Renal cortical epithelial cell (primary cell): ENCODE measurements at regions not wholly inside any gene's neighbourhood (a gene's known extent, or its start where the extent isn't known, plus 50 kb on each side); places are given as distances from the start of the nearest gene placed in this dataset.
"Not testable (repeated sequence)": the region's sequence is repeated elsewhere in the genome, so short reads cannot be mapped to it uniquely, and the experiment has no call there.

Experiments used
- DNase-seq: peaks from one replicate; pipeline ENCODE4 v3.0.0-alpha.2; 2011; ENCODE audit warnings: low read depth

DNA sequence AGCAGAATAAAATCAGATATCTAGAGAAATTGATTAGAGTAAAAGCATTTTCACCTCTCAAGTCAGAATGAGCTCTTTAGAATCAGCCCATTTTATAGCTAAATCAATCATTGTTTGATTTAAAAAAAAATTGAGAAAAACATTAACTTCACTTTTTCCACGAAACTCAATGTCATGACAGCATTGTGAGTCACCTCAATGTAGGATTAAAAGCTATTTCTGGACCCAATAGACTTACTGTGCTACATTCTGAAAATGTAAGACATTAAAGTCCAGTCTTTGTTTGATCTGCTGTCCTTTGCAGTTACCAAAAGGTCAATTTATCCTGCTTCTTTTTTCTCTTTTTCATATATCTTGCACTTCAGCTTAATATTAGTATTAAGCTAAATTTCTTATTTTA, 519.4 kb upstream of the ZNF337 start:
- DNase-seq: peak; percentile 5

DNA sequence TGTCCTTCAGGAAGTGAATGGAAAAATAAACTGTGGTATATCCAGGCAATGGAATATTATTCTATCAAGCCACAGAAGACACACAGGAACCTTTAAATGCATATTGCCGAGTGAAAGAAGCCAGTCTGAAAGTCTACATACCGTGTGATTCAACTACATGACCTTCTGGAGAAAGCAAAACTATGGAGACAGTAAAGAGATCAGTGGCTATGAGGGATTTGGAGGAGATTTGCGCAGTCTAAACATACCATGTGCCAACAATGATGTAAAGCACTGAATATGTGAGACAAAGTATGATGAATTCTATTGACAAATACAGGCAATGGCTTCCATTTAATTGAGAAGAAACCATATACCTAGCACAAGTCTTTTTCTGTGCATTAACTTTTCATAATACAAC, 518.3 kb upstream of the ZNF337 start:
- DNase-seq: no peak

DNA sequence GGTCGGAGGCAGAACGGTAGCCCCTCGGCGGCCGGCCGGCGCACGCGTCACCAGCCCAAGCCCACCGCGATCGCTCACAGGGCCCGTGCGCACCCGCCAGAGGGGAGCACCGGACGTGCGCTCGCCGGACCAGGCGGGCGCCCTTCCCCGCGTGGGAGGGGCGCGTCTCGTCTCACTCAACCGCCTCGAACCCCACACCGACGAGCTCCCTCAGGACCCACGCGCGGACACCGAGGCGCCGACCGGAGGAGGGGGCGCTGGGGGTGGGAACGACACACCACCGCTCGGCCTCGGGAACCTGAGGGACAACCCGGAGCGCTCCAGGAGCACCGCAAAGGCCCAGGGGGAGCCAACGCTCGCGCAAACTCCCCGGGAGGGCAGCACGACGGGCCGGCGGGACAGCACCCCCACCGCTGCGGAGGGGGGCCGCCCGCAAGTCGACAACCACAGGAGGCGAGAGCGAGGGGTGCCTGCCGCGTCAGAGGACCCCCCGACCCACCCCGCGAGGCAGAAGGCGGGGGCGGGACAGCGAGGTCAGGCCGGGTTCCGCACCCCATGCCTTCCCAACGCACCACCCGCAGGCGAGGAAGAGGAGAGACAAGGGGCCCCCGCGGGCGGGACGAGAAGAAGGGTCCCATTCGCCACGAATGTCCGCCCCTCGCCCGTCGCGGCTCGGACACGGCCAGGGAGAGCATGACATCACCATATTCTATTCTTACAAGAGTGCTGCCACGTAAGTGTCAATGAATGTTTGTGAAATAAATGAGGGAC, 512.7 kb upstream of the ZNF337 start:
- DNase-seq: no peak

DNA sequence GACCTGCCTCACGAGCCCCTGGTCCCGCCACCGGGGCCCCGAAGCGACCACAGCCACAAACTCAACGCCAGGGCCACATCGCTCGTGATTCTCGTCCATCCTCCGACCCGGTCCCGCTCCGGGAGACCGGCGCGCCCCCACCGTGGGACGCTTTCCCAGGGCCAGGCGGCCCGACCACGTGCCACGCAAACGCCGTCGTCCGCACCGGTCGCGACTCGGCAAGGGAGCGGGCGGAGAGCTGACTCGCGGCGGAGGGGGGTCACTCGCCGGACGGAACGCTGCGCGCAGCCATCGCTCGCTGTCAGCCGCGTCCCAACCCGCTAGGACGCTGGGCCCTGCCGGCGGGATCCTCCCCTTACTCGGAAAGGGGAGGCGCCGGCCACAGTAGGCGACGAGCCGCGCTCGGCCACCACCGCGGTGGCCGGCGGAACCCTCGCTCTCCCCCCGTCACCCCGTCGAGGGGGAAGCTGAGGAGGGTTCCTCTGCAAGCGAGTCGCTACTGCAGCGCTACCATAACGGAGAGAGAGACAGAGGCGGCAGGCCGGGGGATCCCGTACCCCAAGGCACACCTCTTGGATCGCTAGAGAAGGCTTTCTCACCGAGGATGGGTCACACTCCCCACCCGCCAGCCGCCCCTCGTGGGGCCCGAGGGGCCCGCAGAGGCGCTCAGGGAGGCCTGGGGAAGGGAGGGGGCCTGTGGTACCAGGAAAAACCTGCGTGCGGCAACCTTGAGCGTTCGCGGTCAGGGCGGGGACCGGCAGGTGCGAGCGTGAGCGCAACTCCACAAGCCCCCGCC, 511.8 kb upstream of the ZNF337 start:
- DNase-seq: no peak

DNA sequence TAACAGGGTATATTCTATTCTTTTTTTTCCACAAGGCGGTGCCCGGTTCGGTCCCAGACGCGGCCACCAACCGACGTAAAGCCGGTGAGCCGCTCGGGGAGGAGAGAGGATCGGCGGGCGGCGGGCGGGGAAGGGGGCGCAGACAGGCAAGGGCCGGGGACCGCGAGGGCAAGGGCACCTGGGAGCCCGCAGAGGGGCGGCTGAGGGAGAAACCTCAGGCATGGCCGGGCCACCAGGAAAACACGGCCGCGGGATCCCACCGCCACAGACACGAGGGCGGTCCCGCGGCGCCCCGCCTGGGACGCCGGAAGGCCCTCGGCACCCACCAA, 511.3 kb upstream of the ZNF337 start:
- DNase-seq: not testable (repeated sequence)

DNA sequence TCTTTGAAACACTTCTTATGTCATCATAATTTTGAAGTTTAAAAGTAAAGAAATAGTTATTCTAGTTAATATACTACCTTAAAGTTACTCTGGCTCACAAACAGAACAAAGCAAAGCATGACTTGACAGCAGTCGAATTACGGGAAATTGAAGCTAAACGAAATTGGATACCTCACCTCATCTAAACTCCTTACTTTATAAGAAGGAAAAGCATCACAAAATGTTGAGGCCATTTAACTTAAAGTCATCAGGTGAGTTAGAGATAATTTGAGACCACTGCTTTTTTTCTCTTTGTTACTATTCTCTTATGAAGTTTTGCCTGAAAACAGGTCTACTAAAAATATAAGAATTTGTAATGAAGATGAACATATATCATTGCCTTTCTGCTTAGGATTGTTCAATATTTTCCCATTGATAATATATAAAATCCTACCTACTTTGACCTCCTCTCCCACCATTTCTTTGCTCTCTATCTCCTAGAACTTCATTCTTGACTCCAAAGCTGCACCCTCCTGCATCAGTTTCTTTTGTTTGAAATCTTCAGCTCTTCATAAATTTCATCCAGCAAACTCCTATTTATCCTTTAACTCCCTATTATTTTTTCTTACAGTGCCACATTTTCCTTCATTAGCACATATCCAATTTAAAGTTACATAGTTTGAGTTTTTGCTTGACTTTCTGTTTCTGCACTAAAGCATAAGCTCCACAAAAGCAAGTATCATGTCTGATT, 510.7 kb upstream of the ZNF337 start:
- DNase-seq: no peak

DNA sequence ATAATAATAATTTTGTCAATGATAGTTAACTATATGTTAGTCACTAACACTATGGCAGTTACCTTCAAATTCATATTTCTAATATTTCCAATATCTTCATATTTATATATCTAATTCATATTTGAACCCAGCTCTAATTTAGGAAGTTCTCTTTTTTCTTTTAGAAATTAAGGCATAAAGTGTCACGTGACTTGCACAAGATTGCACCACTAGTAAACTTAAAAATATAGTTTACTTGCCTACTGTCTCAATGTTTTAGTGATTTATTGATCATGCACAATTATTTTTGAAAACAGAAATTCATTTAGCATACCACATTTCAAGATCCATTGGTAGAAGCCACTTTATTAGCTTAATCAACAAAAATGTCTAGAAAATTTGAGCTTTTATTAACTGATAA, 508.7 kb upstream of the ZNF337 start:
- no peak for DNase-seq

DNA sequence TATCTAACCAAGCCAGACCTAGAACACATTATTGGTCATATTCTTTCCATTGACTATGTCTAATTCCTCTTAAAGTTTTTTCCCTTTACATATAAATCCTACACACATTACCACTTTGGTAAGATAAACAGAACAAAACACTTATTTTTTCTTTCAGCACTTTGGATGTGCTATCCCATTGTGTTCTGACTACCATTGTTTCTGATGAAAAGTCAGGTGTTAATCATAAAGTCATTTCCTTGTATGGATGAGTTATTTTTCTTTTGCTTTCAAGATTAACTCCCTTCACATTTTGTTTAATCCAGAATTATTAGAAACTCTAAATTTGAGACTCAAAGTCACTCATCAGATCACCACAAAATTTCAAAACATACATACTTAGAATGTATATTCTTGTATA, 504.4 kb upstream of the ZNF337 start:
- DNase-seq: not testable (repeated sequence)

DNA sequence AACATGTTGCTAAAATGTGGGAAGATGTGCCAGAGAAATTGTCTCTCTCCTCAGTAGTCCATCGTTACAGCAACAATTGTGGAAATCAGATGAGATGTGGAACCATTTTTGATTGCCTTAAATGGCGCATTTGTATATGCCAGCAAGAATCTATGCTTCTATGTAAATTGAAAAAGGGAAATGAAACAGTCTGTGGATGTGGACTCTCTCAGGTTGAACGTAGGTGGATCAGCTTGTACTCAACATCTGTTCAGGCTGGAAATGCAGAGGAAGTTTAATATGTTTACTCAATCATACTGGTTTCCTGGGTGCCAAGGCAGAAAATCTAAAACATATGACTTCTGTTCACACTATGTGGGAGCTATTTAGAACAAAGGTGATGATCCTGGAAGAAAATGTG, 490.7 kb upstream of the ZNF337 start:
- DNase-seq: not testable (repeated sequence)

DNA sequence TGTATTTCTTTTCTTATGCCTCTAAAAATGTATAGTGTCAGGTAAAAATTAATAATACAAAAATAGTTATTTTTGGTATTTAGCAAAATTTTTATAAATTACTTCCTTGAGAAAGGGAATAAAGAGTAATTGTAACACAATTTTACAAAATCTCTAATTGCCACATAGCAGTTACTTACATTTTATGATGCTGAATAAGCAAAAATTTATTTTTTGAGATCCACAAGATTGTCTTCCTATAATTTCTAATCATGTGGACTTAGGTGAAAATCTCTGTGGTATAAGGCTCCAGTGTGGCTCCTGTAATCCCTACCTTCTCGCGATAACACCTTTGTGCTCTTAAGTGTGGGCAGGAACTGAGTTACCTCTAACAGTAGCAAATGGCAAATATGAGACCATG, 487.1 kb upstream of the ZNF337 start:
- not testable (repeated sequence) for DNase-seq

DNA sequence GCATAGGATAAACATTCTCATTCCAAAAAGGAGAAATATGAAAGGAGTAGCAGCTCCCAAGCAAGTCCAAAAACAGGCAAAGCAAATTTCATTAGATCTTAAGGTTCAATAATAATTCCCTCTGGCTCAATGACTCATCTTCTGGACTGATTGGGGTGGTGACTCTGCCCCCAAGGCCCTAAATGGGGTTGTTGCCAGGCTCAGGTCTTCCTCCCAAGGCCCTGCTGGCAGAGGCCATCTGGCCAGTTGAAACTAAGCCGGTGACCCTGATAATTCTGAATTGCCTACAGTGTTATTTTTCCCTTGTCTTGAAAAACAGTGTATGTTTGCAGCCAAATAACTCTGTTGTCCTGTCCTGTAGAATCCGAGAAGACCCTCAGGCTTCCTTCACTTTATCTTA, 484.7 kb upstream of the ZNF337 start:
- DNase-seq: not testable (repeated sequence)

DNA sequence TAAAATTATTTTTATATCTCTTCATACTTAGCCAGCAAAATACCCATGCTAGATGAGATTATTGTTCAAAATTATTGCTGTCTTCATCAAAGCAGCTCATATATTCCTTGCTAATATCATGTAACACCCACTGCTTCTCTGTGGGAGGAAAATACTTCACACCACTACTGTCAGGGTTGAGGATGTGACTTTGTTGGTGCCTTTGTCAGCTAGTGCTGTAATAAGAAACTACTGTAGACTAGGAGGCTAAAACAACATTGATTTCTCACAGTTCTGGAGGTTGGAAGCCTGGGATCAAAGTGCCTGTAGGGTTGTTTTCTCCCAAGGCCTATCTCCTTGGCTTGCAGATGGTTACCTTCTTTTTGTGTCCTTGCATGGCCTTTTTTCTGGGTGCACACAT, 475.2 kb upstream of the ZNF337 start:
- not testable (repeated sequence) for DNase-seq

DNA sequence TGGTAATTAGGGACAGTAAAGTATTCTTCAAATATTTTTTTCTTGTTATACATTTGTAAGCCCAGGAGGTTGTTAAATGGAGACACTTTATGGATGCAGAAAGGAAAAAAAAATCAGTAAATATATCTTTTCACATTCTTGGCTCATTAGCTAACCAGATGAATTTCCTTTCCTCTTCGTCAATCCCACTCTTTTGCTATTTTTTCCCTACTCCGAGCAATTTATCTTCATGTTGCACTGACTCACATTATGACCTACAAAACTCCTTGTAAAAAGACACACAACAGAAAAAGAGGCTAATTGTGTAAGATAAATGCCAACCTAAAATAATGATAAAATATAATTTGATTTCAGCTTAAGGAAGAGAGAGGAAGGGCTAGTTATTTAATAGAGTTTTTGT, 472.9 kb upstream of the ZNF337 start:
- DNase-seq: no peak

DNA sequence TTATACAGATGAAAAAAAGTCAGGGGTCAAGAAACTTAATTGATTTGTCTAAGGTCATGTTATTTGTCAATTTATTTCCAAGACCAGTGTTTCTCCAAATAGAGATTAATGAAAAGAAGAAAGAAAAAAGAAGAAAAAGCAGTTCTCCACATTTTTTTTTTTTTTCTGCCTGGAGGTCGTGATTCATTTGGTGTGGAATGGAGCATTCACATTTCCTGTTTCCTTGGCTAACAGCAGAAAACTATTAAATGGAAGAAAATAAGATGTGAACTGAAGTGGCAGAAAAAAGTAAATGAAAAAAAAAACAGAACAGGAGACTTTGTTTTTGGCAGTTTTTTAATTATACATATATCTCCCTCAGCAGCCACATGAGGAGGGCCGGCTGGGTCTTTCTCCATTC, 470.8 kb upstream of the ZNF337 start:
- peak; percentile 50 for DNase-seq

DNA sequence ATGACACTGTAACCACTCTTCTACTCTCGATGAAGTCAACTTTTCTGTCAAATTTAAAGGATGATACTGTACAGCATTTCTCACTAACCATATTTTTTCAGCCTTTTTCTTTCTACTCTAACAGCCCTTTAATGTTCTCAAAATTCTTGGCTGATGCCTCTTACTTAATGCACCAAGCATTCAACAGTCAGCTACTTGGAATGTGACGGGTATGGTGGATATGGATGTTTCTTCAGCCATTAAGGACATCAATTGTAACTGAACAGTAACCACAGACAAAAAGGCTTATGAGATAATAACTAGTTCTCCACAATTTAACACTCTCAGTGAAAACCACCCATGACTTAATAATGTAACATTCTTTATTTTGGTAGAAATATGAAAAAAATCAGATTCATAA, 467.2 kb upstream of the ZNF337 start:
- DNase-seq: peak; percentile 78

DNA sequence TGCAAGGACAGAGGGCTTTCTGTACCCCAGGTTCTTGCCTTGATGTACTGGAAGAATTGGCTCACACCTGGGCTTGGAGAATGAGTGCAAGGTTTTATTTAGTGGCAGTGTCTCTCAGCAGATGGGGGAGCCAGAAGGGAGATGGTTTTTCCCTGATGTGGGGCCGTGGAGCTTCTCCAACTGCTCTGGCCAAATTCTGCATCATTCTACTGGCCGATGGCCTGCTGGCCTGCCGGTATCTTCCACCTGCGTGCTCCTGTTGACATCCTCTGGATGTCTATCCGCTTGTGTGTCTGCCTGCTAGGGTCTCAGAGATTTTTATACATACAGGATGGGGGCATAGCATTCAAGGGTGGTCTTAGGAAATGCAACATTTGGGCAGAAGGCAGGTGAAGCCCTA, 466.5 kb upstream of the ZNF337 start:
- not testable (repeated sequence) for DNase-seq

DNA sequence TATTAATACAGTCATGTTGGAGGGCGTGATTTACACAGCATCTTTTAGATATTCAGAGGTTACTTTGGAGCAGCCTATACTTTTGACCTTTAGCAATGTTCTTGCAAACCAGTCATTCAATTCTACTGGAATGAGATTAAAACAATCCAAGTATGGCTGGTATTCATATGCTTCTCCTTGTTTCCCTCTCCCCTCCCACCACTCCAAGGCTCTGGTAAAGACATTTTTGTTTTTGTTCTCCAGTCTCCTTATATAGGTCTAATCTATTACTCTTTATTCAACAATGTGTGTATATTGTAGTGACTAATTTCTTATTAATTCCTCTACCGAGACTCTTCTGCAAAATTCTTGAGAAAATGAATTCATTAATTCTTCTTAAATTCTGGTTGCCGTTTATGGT, 465.1 kb upstream of the ZNF337 start:
- DNase-seq: not testable (repeated sequence)

DNA sequence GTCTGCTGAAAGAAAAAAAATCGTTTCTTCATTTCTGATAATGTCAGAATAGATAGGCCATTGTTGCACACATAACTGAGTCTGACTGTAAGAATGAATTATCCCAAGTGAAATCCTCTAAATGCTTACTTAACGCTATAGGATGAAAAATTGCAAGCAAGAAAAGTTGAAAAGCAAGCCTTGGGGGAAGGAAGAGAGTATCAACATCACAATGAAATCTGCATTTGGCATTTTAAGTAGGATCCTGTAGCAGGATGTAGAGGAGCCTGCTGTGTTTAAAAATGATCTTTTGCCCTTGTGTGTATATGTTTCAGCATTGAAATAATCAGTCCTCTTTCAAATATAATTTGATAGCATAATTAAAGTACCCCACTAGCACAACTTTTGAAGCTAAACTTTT, 464.3 kb upstream of the ZNF337 start:
- not testable (repeated sequence) for DNase-seq

DNA sequence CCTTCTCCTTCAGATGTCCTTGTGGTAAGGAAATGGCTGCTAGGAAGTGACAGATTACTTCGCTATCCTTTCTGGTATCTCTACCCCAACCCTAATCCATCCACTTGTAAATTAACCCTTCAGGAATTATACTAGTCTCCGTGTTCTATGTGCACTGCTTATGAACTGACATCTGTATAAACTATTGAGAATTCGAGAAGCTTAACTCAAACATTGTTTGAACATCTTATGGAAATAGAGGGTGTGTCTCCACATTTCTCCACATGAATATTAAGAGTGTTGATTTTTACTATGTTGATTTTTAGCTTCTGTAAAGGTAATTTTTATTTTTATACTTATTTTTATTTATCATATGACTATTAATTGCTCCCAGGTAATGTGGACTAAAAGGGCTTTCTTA, 457.6 kb upstream of the ZNF337 start:
- no peak for DNase-seq

DNA sequence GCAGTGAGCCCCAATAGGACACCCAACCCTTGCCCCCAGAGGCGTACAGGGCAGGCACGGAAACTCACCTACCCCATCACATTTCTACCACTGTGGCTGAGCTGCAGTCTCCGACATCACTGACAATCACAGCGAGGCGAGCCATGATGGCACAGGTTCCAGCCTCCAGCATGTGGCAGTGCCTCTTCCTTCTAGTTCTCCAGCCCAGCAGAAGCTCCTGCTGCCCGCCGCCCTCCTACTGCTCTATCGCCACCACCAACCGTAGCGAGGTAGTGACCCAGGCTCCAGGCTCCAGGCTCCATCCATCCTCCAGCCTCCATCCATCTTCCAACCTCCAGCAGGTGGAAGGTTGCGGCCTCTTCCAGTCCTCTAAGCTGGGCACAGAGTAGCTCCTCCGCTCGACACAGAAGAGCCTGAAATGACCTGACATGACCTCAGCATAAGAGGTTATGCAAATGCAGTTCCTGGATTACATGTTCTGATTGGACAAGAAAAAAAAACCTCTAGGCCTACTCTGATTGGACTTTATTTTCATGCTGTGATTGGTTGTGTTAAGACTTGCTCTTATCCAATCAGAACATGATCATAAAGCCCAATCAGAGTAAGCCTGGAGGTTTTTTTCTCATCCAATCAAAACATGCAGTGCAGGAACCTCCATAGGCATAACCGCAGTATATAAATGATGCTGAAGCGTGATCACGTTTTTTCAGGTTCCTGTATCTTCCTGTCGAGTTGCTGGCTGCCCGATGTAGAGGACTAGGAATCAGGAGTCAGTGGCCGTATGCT, 438.9 kb upstream of the ZNF337 start:
- no peak for DNase-seq

DNA sequence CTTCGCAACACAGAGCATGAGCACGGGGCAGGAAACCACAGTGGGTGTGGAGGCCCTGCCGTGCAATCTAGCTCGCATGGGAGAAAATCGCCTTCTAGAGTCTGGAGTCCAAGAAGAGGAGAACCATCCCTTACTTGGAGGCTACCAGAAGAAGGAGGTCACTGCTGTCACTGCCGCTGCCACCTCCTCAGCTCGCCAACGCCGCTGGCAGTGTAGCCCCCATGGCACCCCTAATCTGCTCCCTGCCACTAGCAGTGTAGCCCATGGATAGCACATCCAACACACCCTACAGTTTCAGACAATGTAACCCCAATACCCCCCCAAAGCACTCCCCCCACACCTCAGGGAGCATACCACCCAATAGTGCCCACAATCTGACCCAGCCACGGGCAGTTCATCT, 438.0 kb upstream of the ZNF337 start:
- DNase-seq: no peak

DNA sequence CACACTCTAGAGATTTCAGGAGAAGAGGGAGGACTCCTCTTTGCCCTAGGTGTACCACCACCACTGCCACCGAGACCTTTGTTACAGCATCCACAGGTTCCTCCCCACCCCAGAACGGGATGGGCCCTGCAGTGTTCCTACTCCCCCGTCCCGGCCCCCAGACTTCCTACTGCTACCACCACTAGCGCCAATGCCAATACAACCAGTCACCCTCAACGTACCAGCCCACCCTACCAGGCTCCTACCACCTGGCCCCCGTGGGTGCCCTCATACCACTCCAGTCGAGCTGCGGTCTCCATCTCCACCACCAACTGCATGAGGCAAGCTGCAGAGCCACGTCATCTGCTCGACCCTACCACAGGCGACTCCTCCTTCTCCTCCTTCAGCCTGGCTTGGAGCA, 437.1 kb upstream of the ZNF337 start:
- not testable (repeated sequence) for DNase-seq
